ENCODE measurements at regions not wholly inside any gene's neighbourhood (a gene's known extent, or its start where the extent isn't known, plus 50 kb on each side); places are given as distances from the start of the nearest gene placed in this dataset.

- no peak overlapping the region for H3K4me3 ChIP-seq
- DNase-seq = no peak
- H3K4me1 ChIP-seq = no peaks in the 10 kb centered on the region
- no peaks in the 10 kb centered on the region for H3K9me3 ChIP-seq
- no peak for TF ChIP-seq CTCF (IDR thresholded peaks at IDR 0.05)
- TF ChIP-seq POLR2A (IDR thresholded peaks at IDR 0.05) = no peak
- H3K27ac ChIP-seq = no peak overlapping the region
- 68 to 83% methylated on average over 2 to 6 of the region's 6 CpGs for WGBS, 2 donors
- H3K27me3 ChIP-seq = no peaks in the 10 kb centered on the region
- no peaks in the 10 kb centered on the region for H3K36me3 ChIP-seq (ENCODE audit: low read depth, missing control alignments)
- intact Hi-C loops (cut with DNase I; ENCODE audit: low total_unique reads) = no loop called here
Observed at GRCh38 chr16:64615630-64616280, 506.1 kb downstream of the CDH11 start.

- Histone ChIP-seq H3K9me3 (no peaks in the 10 kb centered on the region), H3K27ac (no peak overlapping the region), H3K36me3 (ENCODE audit: low read depth, missing control alignments) (no peaks in the 10 kb centered on the region), H3K4me1 (no peaks in the 10 kb centered on the region), H3K4me3 (no peak overlapping the region), H3K27me3 (no peaks in the 10 kb centered on the region)
- no peak for TF ChIP-seq CTCF (IDR thresholded peaks at IDR 0.05)
- TF ChIP-seq POLR2A (IDR thresholded peaks at IDR 0.05) = no peak
- no peak for DNase-seq
- intact Hi-C loops (cut with DNase I; ENCODE audit: low total_unique reads) = no loop called here
Observed at GRCh38 chr16:64596196-64596595, 525.7 kb downstream of the CDH11 start.

- Histone ChIP-seq H3K27ac (no peak overlapping the region), H3K36me3 (ENCODE audit: low read depth, missing control alignments) (no peaks in the 10 kb centered on the region), H3K9me3 (no peaks in the 10 kb centered on the region), H3K27me3 (no peaks in the 10 kb centered on the region), H3K4me3 (no peak overlapping the region), H3K4me1 (no peaks in the 10 kb centered on the region)
- TF ChIP-seq CTCF (IDR thresholded peaks at IDR 0.05) = no peak
- no peak for TF ChIP-seq POLR2A (IDR thresholded peaks at IDR 0.05)
- DNase-seq = no peak
- intact Hi-C loops (cut with DNase I; ENCODE audit: low total_unique reads) = no loop called here
Observed at GRCh38 chr16:64590513-64590912, 531.4 kb downstream of the CDH11 start.

GRCh38 chr16:64589836-64590235 is 532.0 kb downstream of the CDH11 start:
- intact Hi-C loops (cut with DNase I; ENCODE audit: low total_unique reads) = no loop called here
- Histone ChIP-seq H3K27ac (no peak overlapping the region), H3K4me3 (no peak overlapping the region), H3K9me3 (no peaks in the 10 kb centered on the region), H3K4me1 (no peaks in the 10 kb centered on the region), H3K36me3 (ENCODE audit: low read depth, missing control alignments) (no peaks in the 10 kb centered on the region), H3K27me3 (no peaks in the 10 kb centered on the region)
- TF ChIP-seq CTCF (IDR thresholded peaks at IDR 0.05) (no peak), POLR2A (IDR thresholded peaks at IDR 0.05) (no peak)
- WGBS, 2 donors = 89 to 90% methylated on average over 5 of the region's 5 CpGs
- no peak for DNase-seq

GRCh38 chr16:64586781-64587180 is 535.1 kb downstream of the CDH11 start:
- no peak overlapping the region for H3K4me3 ChIP-seq
- DNase-seq = no peak
- intact Hi-C loops (cut with DNase I; ENCODE audit: low total_unique reads) = no loop called here
- 38 to 41% methylated on average over 3 of the region's 3 CpGs for whole genome bisulfite sequencing, 2 donors
- H3K36me3 ChIP-seq (ENCODE audit: low read depth, missing control alignments) = no peaks in the 10 kb centered on the region
- no peaks in the 10 kb centered on the region for H3K27me3 ChIP-seq
- H3K27ac ChIP-seq = no peak overlapping the region
- no peaks in the 10 kb centered on the region for H3K9me3 ChIP-seq
- H3K4me1 ChIP-seq = no peaks in the 10 kb centered on the region
- TF ChIP-seq POLR2A (IDR thresholded peaks at IDR 0.05) = no peak
- no peak for TF ChIP-seq CTCF (IDR thresholded peaks at IDR 0.05)

Measured in testis (tissue), 2 donors.